GM12878 (cell line): ENCODE measurements at regions not wholly inside any gene's neighbourhood (a gene's known extent, or its start where the extent isn't known, plus 50 kb on each side); places are given as distances from the start of the nearest gene placed in this dataset.

Experiments
- ATAC-seq: fragments of 200-7000 bp; cut with Tn5 transposase; 3 replicates; pipeline ENCODE4 v1.9.1; 2020; ENCODE audit warnings: mild to moderate bottlenecking, moderate library complexity
- BruUV-seq: library from RNA; stranded (reverse); fragments of 400-500 nt; replicated peaks from 2 replicates; lab custom pipeline; 2021; lab: Mats Ljungman, UMichigan
- CTCF ChIA-PET: fragments of 300-600 bp; sonication (Branson Sonifier 250); formaldehyde crosslinking; extraction: SDS; loops from one replicate; lab custom pipeline; 2021; ENCODE audit warnings: inconsistent platforms; lab: Yijun Ruan, JAX
- POLR2A ChIA-PET: fragments of 350-600 bp; formaldehyde crosslinking; extraction: SDS; loops from one replicate; lab custom pipeline; 2021; ENCODE audit warnings: inconsistent platforms; lab: Charles Lee
- RAD21 ChIA-PET: fragments of 300-600 bp; sonication (Branson Sonifier 250); formaldehyde crosslinking; loops from one replicate; lab custom pipeline; 2023; ENCODE audit warnings: antibody characterized with exemption; ENCODE audit not compliant: unreplicated experiment; lab: Charles Lee
- SMC1A ChIA-PET: fragments of 300-600 bp; sonication (Branson Sonifier 250); formaldehyde crosslinking; loops from one replicate; lab custom pipeline; 2023; ENCODE audit not compliant: unreplicated experiment, uncharacterized antibody; lab: Charles Lee
- DNase-seq: peaks from one replicate; pipeline ENCODE4 v3.0.0-alpha.2; 2011; ENCODE audit warnings: low read depth, low spot score
- FAIRE-seq: peaks from 3 replicates; lab custom pipeline; 2011; peaks lifted over from hg19 to GRCh38; lab: Jason Lieb, UNC
- H2AFZ ChIP-seq: 2 replicates; pipeline ENCODE4 v1.6.0; 2011; ENCODE audit warnings: low read depth, low read length, control low read depth; ENCODE audit not compliant: control insufficient read depth
- H3K27ac ChIP-seq: 2 replicates; pipeline ENCODE4 v1.5.1; 2011; ENCODE audit warnings: control low read depth; ENCODE audit not compliant: control insufficient read depth, insufficient read depth
- H3K27me3 ChIP-seq, 2 experiments: replicated peaks in 1 of 2; 2 replicates each; pipeline versions ENCODE4 v1.6.0 to v1.6.1; 2011; ENCODE audit warnings: low read length in 1 of 2; ENCODE audit not compliant: control insufficient read depth in 2 of 2, insufficient read depth in 2 of 2
- H3K36me3 ChIP-seq, 2 experiments: 2 replicates each; pipeline ENCODE4 v1.5.1; 2011; ENCODE audit warnings: low read length in 1 of 2; ENCODE audit not compliant: control insufficient read depth in 2 of 2, insufficient read depth in 2 of 2
- H3K4me1 ChIP-seq: 2 replicates; pipeline ENCODE4 v1.6.1; 2011; ENCODE audit warnings: mild to moderate bottlenecking, low read length, moderate library complexity, mixed read lengths; ENCODE audit not compliant: control insufficient read depth, insufficient read depth
- H3K4me2 ChIP-seq: 2 replicates; pipeline ENCODE4 v1.6.0; 2011; ENCODE audit warnings: control low read depth; ENCODE audit not compliant: control insufficient read depth, insufficient read depth
- H3K4me3 ChIP-seq: fragments of 200-600 bp; sonication (generic); 2 replicates; pipeline ENCODE4 v1.5.1; 2016
- H3K79me2 ChIP-seq: 2 replicates; pipeline ENCODE4 v1.6.0; 2011; ENCODE audit warnings: low read length; ENCODE audit not compliant: control insufficient read depth, insufficient read depth
- H3K9ac ChIP-seq: 2 replicates; pipeline ENCODE4 v1.8.0; 2011; ENCODE audit warnings: low read length, control low read depth, mixed read lengths; ENCODE audit not compliant: control insufficient read depth, insufficient read depth
- H3K9me3 ChIP-seq: replicated peaks from 3 replicates; pipeline ENCODE4 v1.5.1; 2011; ENCODE audit warnings: mild to moderate bottlenecking, low read length; ENCODE audit not compliant: control insufficient read depth, insufficient read depth
- H4K20me1 ChIP-seq: 2 replicates; pipeline ENCODE4 v1.6.0; 2011; ENCODE audit not compliant: control insufficient read depth, insufficient read depth
- CBFB ChIP-seq: IDR thresholded peaks from 2 replicates; pipeline ENCODE4 v1.6.1; 2016; ENCODE audit warnings: antibody characterized with exemption, low read depth
- CEBPB ChIP-seq, 2 experiments: fragments of 150-350 bp in 1 of 2; IDR thresholded peaks; 2 replicates each; pipeline ENCODE4 v1.6.1; 2012 to 2014; ENCODE audit warnings: low read depth in 2 of 2, low read length in 2 of 2, borderline replicate concordance in 1 of 2, inconsistent platforms in 1 of 2
- CREM ChIP-seq: IDR thresholded peaks from 2 replicates; pipeline ENCODE4 v1.6.1; 2014; ENCODE audit warnings: antibody characterized with exemption, low read depth
- EED ChIP-seq: sonication (generic); IDR thresholded peaks from 2 replicates; pipeline ENCODE4 v1.6.1; 2016; ENCODE audit warnings: antibody characterized with exemption, low read depth
- FOXM1 ChIP-seq: IDR thresholded peaks from 2 replicates; pipeline ENCODE4 v1.6.1; 2012; ENCODE audit warnings: low read depth, mild to moderate bottlenecking, inconsistent platforms, low read length, moderate library complexity
- IKZF2 ChIP-seq, 2 experiments: fragments of 450-650 bp; IDR thresholded peaks; 2 replicates each; pipeline ENCODE4 v1.6.1; 2017; ENCODE audit warnings: mild to moderate bottlenecking in 2 of 2, moderate library complexity in 2 of 2
- JUNB ChIP-seq: IDR thresholded peaks from 2 replicates; pipeline ENCODE4 v1.6.1; 2016; ENCODE audit warnings: antibody characterized with exemption, mild to moderate bottlenecking
- KDM1A ChIP-seq: fragments of 200-600 bp; sonication (generic); IDR thresholded peaks from 2 replicates; pipeline ENCODE4 v1.6.1; 2016; ENCODE audit warnings: borderline replicate concordance
- NFYB ChIP-seq: IDR thresholded peaks from 2 replicates; pipeline ENCODE4 v1.6.1; 2011; ENCODE audit warnings: low read depth, mild to moderate bottlenecking, low read length, improper control_type of control experiment, moderate library complexity; ENCODE audit not compliant: insufficient read depth
- NR2F1 ChIP-seq: fragments of 450-650 bp; conservative IDR thresholded peaks from 2 replicates; pipeline ENCODE4 v1.6.1; 2017; ENCODE audit warnings: mild to moderate bottlenecking
- PML ChIP-seq: IDR thresholded peaks from 2 replicates; pipeline ENCODE4 v1.6.1; 2012; ENCODE audit warnings: low read length, inconsistent platforms
- RB1 ChIP-seq: fragments of 450-650 bp; formaldehyde crosslinking; IDR thresholded peaks from 2 replicates; pipeline ENCODE4 v1.6.1; 2017; ENCODE audit warnings: mild to moderate bottlenecking, borderline replicate concordance
- SP1 ChIP-seq: IDR thresholded peaks from one replicate; pipeline ENCODE4 v1.6.1; 2011; ENCODE audit warnings: low read depth, low read length
- STAT1 ChIP-seq: fragments of 450-650 bp; conservative IDR thresholded peaks from 2 replicates; pipeline ENCODE4 v1.6.1; 2014; ENCODE audit warnings: antibody characterized with exemption, mild to moderate bottlenecking
- WRNIP1 ChIP-seq: IDR thresholded peaks from 2 replicates; pipeline ENCODE4 v1.6.1; 2011; ENCODE audit warnings: low read depth, low read length, improper control_type of control experiment, borderline replicate concordance
- whole genome bisulfite sequencing: methylation state at CpG from one replicate; pipeline ENCODE4 v1.1.6; 2016; ENCODE audit warnings: low lambda C conversion rate; ENCODE audit not compliant: insufficient replicate concordance, insufficient coverage; ENCODE audit errors: missing lambda C conversion rate; 5-methylcytosine and 5-hydroxymethylcytosine counted together
- in situ Hi-C: fragments of 300-500 bp; cut with MboI; formaldehyde crosslinking; loops from 9 replicates; pipeline ENCODE4 v1.14.3; 2018; ENCODE audit warnings: mixed read lengths
- intact Hi-C: fragments of 100-400 bp; cut with micrococcal nuclease; formaldehyde crosslinking; loops from one replicate; pipeline ENCODE4 v1.14.2; 2022; ENCODE audit not compliant: unreplicated experiment
- TF ChIP-seq, protein P1 (sequence below): IDR thresholded peaks from 2 replicates; pipeline ENCODE4 v1.6.1; 2012; ENCODE audit warnings: low read depth, low read length, improper control_type of control experiment
- TF ChIP-seq, protein P2 (sequence below): fragments of 450-650 bp; formaldehyde crosslinking; IDR thresholded peaks from 2 replicates; pipeline ENCODE4 v1.4.0; 2022; ENCODE audit warnings: mild to moderate bottlenecking, moderate library complexity
- TF ChIP-seq, protein P3 (sequence below): fragments of 450-650 bp; IDR thresholded peaks from 2 replicates; pipeline ENCODE4 v1.6.1; 2018; ENCODE audit warnings: mild to moderate bottlenecking, low read depth, moderate library complexity; ENCODE audit not compliant: partially characterized antibody

DNA sequence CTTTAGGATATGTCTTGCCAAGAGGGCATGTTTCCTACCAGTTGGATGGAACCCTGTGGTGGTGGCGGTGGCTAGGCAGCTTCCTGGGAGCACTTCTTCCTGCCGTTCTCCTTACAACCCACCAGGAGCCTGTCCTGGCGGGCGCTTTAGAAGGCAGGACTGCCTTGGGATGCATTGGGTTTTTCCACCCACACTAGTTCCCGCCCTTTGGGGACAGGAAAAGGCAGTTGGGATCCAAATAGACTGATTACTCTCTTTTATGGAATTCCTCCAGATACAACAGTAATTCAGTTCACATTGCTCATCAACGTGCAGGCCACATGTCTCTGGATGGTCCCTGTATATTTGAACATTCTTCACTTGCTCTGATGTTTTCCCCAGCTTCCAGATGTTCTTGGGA lies 305.7 kb upstream of the SSTR1 start:
- Histone ChIP-seq H3K79me2 (no peaks in the 10 kb centered on the region), H3K9me3 (no peaks in the 10 kb centered on the region), H3K27ac (no peak overlapping the region), H3K4me3 (no peak overlapping the region), H3K9ac (no peak overlapping the region), H4K20me1 (no peaks in the 10 kb centered on the region; the same call in 1 of the 2 replicates), H2AFZ (no peak overlapping the region), H3K4me2 (no peak overlapping the region), H3K4me1 (no peaks in the 10 kb centered on the region), H3K27me3 (no peaks in the 10 kb centered on the region), H3K36me3 (no peaks in the 10 kb centered on the region)
- intact Hi-C loops (loop anchor here (10.0 kb wide), 2 partner anchors 293 to 963 kb away; no protein-coding TSS in a partner anchor), in situ Hi-C loops (loop anchor here (10.0 kb wide), 2 partner anchors 963 to 1113 kb away; no protein-coding TSS in a partner anchor)
- FAIRE-seq (no peak), ATAC-seq (no peak), DNase-seq (no peak)
- RAD21 ChIA-PET = no interaction called here
- BruUV-seq = no TSS peak
- CTCF ChIA-PET = interaction anchor here (1.4 kb wide), 1 partner anchor 101 kb away, joined by 3 read pairs; no protein-coding TSS in a partner anchor
- no peak for TF ChIP-seq KDM1A
- no peak for TF ChIP-seq RB1
- no peak for TF ChIP-seq PML
- no peak for TF ChIP-seq NFYB
- TF ChIP-seq CEBPB (IDR thresholded peaks at IDR 0.05; ENCODE audit: borderline replicate concordance in 1 of 2, low read depth in 2 of 2, low read length in 2 of 2) = no peak
- TF ChIP-seq, protein P1, sequence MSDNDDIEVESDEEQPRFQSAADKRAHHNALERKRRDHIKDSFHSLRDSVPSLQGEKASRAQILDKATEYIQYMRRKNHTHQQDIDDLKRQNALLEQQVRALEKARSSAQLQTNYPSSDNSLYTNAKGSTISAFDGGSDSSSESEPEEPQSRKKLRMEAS = no peak
- TF ChIP-seq JUNB = no peak
- no peak for TF ChIP-seq STAT1
- TF ChIP-seq CBFB = no peak
- TF ChIP-seq SP1 = no peak
- no peak for TF ChIP-seq FOXM1
- TF ChIP-seq NR2F1 = no peak
- TF ChIP-seq, protein P2, sequence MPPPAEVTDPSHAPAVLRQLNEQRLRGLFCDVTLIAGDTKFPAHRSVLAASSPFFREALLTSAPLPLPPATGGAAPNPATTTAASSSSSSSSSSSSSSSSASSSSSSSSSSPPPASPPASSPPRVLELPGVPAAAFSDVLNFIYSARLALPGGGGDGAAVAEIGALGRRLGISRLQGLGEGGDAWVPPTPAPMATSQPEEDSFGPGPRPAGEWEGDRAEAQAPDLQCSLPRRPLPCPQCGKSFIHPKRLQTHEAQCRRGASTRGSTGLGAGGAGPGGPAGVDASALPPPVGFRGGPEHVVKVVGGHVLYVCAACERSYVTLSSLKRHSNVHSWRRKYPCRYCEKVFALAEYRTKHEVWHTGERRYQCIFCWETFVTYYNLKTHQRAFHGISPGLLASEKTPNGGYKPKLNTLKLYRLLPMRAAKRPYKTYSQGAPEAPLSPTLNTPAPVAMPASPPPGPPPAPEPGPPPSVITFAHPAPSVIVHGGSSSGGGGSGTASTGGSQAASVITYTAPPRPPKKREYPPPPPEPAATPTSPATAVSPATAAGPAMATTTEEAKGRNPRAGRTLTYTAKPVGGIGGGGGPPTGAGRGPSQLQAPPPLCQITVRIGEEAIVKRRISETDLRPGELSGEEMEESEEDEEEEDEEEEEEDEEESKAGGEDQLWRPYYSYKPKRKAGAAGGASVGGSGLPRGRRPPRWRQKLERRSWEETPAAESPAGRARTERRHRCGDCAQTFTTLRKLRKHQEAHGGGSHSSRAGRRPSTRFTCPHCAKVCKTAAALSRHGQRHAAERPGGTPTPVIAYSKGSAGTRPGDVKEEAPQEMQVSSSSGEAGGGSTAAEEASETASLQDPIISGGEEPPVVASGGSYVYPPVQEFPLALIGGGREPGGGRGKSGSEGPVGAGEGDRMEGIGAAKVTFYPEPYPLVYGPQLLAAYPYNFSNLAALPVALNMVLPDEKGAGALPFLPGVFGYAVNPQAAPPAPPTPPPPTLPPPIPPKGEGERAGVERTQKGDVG (CRISPR knock-in tag) = no peak
- no peak for TF ChIP-seq EED
- TF ChIP-seq, protein P3, sequence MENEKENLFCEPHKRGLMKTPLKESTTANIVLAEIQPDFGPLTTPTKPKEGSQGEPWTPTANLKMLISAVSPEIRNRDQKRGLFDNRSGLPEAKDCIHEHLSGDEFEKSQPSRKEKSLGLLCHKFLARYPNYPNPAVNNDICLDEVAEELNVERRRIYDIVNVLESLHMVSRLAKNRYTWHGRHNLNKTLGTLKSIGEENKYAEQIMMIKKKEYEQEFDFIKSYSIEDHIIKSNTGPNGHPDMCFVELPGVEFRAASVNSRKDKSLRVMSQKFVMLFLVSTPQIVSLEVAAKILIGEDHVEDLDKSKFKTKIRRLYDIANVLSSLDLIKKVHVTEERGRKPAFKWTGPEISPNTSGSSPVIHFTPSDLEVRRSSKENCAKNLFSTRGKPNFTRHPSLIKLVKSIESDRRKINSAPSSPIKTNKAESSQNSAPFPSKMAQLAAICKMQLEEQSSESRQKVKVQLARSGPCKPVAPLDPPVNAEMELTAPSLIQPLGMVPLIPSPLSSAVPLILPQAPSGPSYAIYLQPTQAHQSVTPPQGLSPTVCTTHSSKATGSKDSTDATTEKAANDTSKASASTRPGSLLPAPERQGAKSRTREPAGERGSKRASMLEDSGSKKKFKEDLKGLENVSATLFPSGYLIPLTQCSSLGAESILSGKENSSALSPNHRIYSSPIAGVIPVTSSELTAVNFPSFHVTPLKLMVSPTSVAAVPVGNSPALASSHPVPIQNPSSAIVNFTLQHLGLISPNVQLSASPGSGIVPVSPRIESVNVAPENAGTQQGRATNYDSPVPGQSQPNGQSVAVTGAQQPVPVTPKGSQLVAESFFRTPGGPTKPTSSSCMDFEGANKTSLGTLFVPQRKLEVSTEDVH = no peak
- no peak for TF ChIP-seq WRNIP1
- TF ChIP-seq IKZF2 (IDR thresholded peaks at IDR 0.05) = no peak
- no peak for TF ChIP-seq CREM
- SMC1A ChIA-PET = no interaction called here
- WGBS = 23% methylated on average over 6 of the region's 6 CpGs
- POLR2A ChIA-PET = no interaction called here
